ENCODE measurements at regions not wholly inside any gene's neighbourhood (a gene's known extent, or its start where the extent isn't known, plus 50 kb on each side); places are given as distances from the start of the nearest gene placed in this dataset.

GRCh38 chr2:120936476-120937334 lies 201.0 kb downstream of the GLI2 start:
- DNase-seq (ENCODE audit: low spot score) (no peak), ATAC-seq (no peak)
- intact Hi-C loops (cut with DNase I), result no loop called here

GRCh38 chr2:120937686-120938044 lies 202.0 kb downstream of the GLI2 start:
- DNase-seq (ENCODE audit: low spot score) (no peak), ATAC-seq (no peak)
- intact Hi-C loops (cut with DNase I), result no loop called here

GRCh38 chr2:120938045-120938771 lies 202.5 kb downstream of the GLI2 start:
- no peak for ATAC-seq
- intact Hi-C loops (cut with DNase I), result no loop called here
- DNase-seq (ENCODE audit: low spot score), result no peak

- DNase-seq (ENCODE audit: low spot score), result no peak
- intact Hi-C loops (cut with DNase I), result no loop called here
- ATAC-seq, result no peak
Observed at GRCh38 chr2:120939595-120940318, 204.1 kb downstream of the GLI2 start.

- intact Hi-C loops (cut with DNase I), result no loop called here
- DNase-seq (ENCODE audit: low spot score) (no peak), ATAC-seq (no peak)
Observed at GRCh38 chr2:120940319-120940696, 204.6 kb downstream of the GLI2 start.

- intact Hi-C loops (cut with DNase I), result no loop called here
- DNase-seq (ENCODE audit: low spot score) (no peak), ATAC-seq (no peak)
Observed at GRCh38 chr2:120940726-120941256, 205.1 kb downstream of the GLI2 start.

GRCh38 chr2:120941571-120942120 lies 206.0 kb downstream of the GLI2 start:
- DNase-seq (ENCODE audit: low spot score) (no peak), ATAC-seq (no peak)
- intact Hi-C loops (cut with DNase I), result no loop called here

- DNase-seq (ENCODE audit: low spot score) (no peak), ATAC-seq (no peak)
- intact Hi-C loops (cut with DNase I), result no loop called here
Observed at GRCh38 chr2:120942658-120943057, 207.0 kb downstream of the GLI2 start.

- no peak for ATAC-seq
- no peak for DNase-seq (ENCODE audit: low spot score)
- intact Hi-C loops (cut with DNase I), result no loop called here
Observed at GRCh38 chr2:120943403-120944034, 207.9 kb downstream of the GLI2 start.

GRCh38 chr2:120944575-120944974 lies 208.9 kb downstream of the GLI2 start:
- DNase-seq (ENCODE audit: low spot score) (no peak), ATAC-seq (no peak)
- intact Hi-C loops (cut with DNase I), result no loop called here

- intact Hi-C loops (cut with DNase I), result no loop called here
- DNase-seq (ENCODE audit: low spot score) (no peak), ATAC-seq (no peak)
Observed at GRCh38 chr2:120945091-120945490, 209.4 kb downstream of the GLI2 start.

GRCh38 chr2:120945832-120946499 lies 210.3 kb downstream of the GLI2 start:
- intact Hi-C loops (cut with DNase I), result no loop called here

GRCh38 chr2:120947327-120947726 lies 211.7 kb downstream of the GLI2 start:
- intact Hi-C loops (cut with DNase I), result no loop called here
- ATAC-seq, result no peak
- no peak for DNase-seq (ENCODE audit: low spot score)

More at GRCh38 chr2:120945832-120946499, 210.3 kb downstream of the GLI2 start:
- ATAC-seq (no peak), DNase-seq (ENCODE audit: low spot score) (no peak)

GRCh38 chr2:120947982-120948661 lies 212.5 kb downstream of the GLI2 start:
- DNase-seq (ENCODE audit: low spot score), result no peak
- ATAC-seq, result no peak
- intact Hi-C loops (cut with DNase I), result no loop called here

- DNase-seq (ENCODE audit: low spot score), result no peak
- intact Hi-C loops (cut with DNase I), result no loop called here
- no peak for ATAC-seq
Observed at GRCh38 chr2:120948662-120949011, 213.0 kb downstream of the GLI2 start.

GRCh38 chr2:120949027-120949956 lies 213.6 kb downstream of the GLI2 start:
- no peak for ATAC-seq
- intact Hi-C loops (cut with DNase I), result no loop called here
- DNase-seq (ENCODE audit: low spot score), result no peak

Measured in sciatic nerve (tissue), 2 donors.